ENCODE measurements at regions not wholly inside any gene's neighbourhood (a gene's known extent, or its start where the extent isn't known, plus 50 kb on each side); places are given as distances from the start of the nearest gene placed in this dataset.

DNA sequence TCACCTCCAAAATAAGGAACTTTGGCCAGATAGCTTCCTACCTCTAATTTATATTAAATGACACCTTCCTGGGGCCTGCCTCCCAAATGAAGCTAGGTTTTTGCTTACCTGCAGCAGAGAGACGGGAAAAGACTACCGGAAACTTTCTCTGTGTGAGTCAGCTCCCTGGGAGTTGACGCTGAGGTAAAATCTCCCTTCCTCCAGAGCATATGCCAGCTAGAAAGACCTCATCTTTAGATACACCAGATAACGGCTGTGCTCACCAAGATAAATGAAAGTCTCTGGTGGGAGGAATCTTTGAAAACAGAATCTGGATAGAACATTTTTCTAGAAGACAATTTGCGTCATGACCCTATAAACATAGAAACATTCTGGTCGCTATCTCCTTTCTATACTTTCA is 99.7 kb upstream of the RFX8 start:
- Histone ChIP-seq H3K9me3 (ENCODE audit: control insufficient read depth, low read length) (no peaks in the 10 kb centered on the region), H3K27ac (ENCODE audit: low read depth, low read length, severe bottlenecking) (no peak overlapping the region), H3K4me1 (ENCODE audit: control insufficient read depth, insufficient read depth, low read length, poor library complexity, severe bottlenecking) (no peaks in the 10 kb centered on the region), H3K4me3 (ENCODE audit: extremely low read depth, insufficient read depth, low read length, poor library complexity, severe bottlenecking) (no peak overlapping the region), H3K36me3 (ENCODE audit: control insufficient read depth, insufficient read depth, low read length) (no peaks in the 10 kb centered on the region)
- 74 to 89% methylated on average over 2 to 4 of the region's 6 CpGs for WGBS, 2 experiments (ENCODE audit: insufficient coverage in 2 of 2)

DNA sequence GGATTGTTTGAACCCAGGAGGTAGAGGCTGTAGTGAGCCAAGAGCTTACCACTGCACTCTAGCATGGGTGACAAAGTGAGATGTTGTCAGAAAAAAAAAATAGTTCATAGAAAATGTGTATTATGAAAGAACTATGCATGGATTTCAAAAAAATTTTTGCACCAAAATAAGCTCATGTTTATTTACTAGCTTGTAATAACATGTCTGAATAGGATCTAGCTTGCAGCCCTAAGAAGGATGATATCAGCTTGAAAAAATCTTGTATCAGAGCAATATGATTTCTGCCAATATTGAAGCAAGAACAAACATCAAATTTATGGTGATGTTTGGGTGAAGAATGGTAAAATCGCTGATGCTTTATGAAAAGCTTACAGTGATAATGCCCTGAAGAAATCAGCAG is 97.0 kb upstream of the RFX8 start:
- no peaks in the 10 kb centered on the region for H3K36me3 ChIP-seq (ENCODE audit: control insufficient read depth, insufficient read depth, low read length)
- 88% methylated on average over 1 of the region's 1 CpG; no CpG with 5 or more reads in 1 of the 2 experiments for WGBS, 2 experiments (ENCODE audit: insufficient coverage in 2 of 2)
- no peak overlapping the region for H3K27ac ChIP-seq (ENCODE audit: low read depth, low read length, severe bottlenecking)
- no peaks in the 10 kb centered on the region for H3K9me3 ChIP-seq (ENCODE audit: control insufficient read depth, low read length)
- no peaks in the 10 kb centered on the region for H3K4me1 ChIP-seq (ENCODE audit: control insufficient read depth, insufficient read depth, low read length, poor library complexity, severe bottlenecking)
- no peak overlapping the region for H3K4me3 ChIP-seq (ENCODE audit: extremely low read depth, insufficient read depth, low read length, poor library complexity, severe bottlenecking)

DNA sequence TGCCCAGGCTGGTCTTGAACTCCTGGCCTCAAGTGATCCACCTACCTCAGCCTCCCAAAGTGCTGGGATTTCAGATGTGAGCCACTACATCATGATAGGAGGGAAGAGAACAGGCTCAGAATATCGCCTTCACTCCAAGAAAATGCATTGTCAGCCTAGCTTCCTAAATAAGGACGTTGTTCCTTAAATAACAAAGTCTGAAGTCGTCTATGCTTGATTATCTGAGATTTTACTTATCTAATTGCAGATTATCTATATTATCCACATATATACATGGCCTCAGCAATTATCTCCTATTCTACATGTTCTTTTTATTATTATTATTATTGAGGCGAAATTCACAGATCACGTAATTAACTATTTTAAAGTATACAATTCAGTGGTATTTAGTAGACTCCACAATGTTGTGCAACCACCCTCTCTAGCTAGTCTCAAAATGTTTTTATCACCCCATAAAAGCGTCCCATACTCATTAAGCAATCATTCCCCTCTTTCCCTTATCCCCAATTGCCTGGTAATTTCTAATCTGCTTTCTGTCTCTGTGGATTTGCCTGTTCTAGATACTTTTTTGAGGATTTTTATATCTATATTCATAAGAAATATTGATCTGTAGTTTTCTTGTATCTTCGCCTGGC is 95.1 kb upstream of the RFX8 start:
- H3K4me1 ChIP-seq (ENCODE audit: control insufficient read depth, insufficient read depth, low read length, poor library complexity, severe bottlenecking), result no peaks in the 10 kb centered on the region
- H3K9me3 ChIP-seq (ENCODE audit: control insufficient read depth, low read length), result no peaks in the 10 kb centered on the region
- no peaks in the 10 kb centered on the region for H3K36me3 ChIP-seq (ENCODE audit: control insufficient read depth, insufficient read depth, low read length)
- H3K27ac ChIP-seq (ENCODE audit: low read depth, low read length, severe bottlenecking), result no peak overlapping the region
- no peak overlapping the region for H3K4me3 ChIP-seq (ENCODE audit: extremely low read depth, insufficient read depth, low read length, poor library complexity, severe bottlenecking)
- 76 to 80% methylated on average over 2 to 4 of the region's 7 CpGs for WGBS, 2 experiments (ENCODE audit: insufficient coverage in 2 of 2)

DNA sequence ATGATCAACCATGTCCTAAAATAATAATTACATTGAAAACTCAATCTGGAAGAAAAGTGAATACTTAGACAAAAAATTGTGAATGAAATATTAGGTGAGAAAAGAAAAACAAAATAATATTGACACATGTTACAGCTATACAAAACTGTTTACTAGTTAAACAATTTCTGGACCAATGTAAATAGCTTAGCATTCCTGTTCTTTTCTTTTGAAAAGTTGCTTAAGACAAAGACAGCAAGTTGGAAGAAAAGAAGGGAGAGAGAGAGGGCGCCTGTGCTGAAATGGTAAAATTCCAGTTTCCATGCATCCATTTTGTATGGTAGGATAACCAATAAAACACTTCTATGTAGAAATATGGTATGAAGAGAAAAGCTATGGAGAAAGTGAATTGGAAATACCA is 94.1 kb upstream of the RFX8 start:
- no peaks in the 10 kb centered on the region for H3K36me3 ChIP-seq (ENCODE audit: control insufficient read depth, insufficient read depth, low read length)
- H3K27ac ChIP-seq (ENCODE audit: low read depth, low read length, severe bottlenecking), result no peak overlapping the region
- WGBS, 2 experiments (ENCODE audit: insufficient coverage in 2 of 2), result no CpG with 5 or more reads among the region's 1 CpG
- H3K4me3 ChIP-seq (ENCODE audit: extremely low read depth, insufficient read depth, low read length, poor library complexity, severe bottlenecking), result no peak overlapping the region
- H3K4me1 ChIP-seq (ENCODE audit: control insufficient read depth, insufficient read depth, low read length, poor library complexity, severe bottlenecking), result peaks cover 4% of the 10 kb centered on the region
- H3K9me3 ChIP-seq (ENCODE audit: control insufficient read depth, low read length), result no peaks in the 10 kb centered on the region

DNA sequence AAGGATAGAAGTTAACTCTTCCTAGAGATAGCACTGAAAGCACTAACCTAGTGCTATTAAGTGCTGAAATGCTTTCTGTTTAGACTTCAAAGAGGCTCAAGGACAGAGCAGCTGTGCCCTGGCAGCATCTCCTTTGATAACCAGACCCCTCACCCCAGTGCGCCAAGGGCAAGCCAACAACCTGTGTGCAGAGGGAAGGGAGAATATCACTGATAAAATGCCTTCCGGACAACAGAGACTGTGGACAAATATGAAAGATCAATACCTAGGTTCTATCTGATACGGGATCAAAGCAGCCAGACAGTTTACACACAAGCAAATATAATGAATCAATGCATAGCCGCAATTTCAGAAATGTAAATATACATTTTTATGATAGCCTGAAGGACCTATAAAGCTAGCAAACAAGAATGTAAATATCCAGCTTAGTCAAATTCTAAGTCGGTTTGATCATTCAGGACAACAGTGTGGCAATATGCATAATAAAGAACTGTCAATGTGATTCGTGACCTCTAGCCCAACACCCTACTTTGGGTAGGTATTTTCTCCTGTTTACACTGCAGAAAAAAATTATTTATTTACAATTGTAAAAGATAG is 91.8 kb upstream of the RFX8 start:
- H3K36me3 ChIP-seq (ENCODE audit: control insufficient read depth, insufficient read depth, low read length), result no peaks in the 10 kb centered on the region
- 20% methylated on average over 1 of the region's 6 CpGs; no CpG with 5 or more reads in 1 of the 2 experiments for WGBS, 2 experiments (ENCODE audit: insufficient coverage in 2 of 2)
- no peak overlapping the region for H3K4me3 ChIP-seq (ENCODE audit: extremely low read depth, insufficient read depth, low read length, poor library complexity, severe bottlenecking)
- no peak overlapping the region for H3K27ac ChIP-seq (ENCODE audit: low read depth, low read length, severe bottlenecking)
- peaks cover 4% of the 10 kb centered on the region for H3K4me1 ChIP-seq (ENCODE audit: control insufficient read depth, insufficient read depth, low read length, poor library complexity, severe bottlenecking)
- no peaks in the 10 kb centered on the region for H3K9me3 ChIP-seq (ENCODE audit: control insufficient read depth, low read length)

DNA sequence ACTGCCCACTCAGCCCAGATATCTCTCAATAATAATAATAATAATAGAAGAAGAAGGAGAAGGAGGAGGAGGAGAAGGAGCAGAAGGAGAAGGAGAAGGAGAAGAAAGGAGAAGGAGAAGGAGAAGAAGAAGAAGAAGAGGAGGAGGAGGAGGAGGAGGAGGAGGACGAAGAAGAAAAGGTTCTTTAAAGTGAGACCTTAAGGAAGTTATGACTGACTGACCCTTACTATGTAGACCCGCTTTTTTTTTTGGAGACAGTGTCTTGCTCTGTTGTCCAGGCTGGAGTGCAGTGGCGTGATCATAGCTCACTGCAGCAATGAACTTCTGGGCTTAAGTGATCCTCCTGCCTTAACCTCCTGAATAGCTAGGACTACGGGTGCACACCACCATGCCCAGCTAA is 88.9 kb upstream of the RFX8 start:
- WGBS, 2 experiments (ENCODE audit: insufficient coverage in 2 of 2), result 90 to 94% methylated on average over 2 to 3 of the region's 4 CpGs
- Histone ChIP-seq H3K9me3 (ENCODE audit: control insufficient read depth, low read length) (no peaks in the 10 kb centered on the region), H3K4me1 (ENCODE audit: control insufficient read depth, insufficient read depth, low read length, poor library complexity, severe bottlenecking) (peaks cover 4% of the 10 kb centered on the region), H3K27ac (ENCODE audit: low read depth, low read length, severe bottlenecking) (no peak overlapping the region), H3K4me3 (ENCODE audit: extremely low read depth, insufficient read depth, low read length, poor library complexity, severe bottlenecking) (no peak overlapping the region), H3K36me3 (ENCODE audit: control insufficient read depth, insufficient read depth, low read length) (no peaks in the 10 kb centered on the region)

DNA sequence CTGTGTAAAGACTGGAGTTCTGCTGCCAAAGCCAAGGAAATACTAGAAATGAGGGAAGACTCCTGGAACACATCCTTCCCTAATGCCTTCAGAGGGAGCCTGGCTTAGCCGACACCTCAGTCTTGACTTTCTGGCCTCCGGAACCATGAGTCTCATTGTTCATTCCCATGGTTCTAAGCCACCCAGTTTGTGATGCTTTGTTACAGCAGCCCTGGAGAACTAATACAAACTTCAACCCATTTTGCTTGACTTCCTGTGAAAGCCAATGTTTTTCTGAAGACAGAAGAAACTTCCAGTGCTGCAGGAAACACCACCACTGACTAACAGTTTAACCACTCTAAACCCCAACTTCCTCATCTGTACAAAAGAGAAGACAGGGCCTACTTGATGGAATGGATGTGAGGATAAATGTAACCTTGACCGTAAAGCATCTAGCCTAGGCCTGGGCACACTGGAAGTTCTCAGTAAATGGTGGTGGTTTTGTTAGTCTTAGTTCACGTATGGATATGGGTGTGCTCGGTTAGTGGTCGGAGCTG is 85.9 kb upstream of the RFX8 start:
- no peaks in the 10 kb centered on the region for H3K36me3 ChIP-seq (ENCODE audit: control insufficient read depth, insufficient read depth, low read length)
- H3K9me3 ChIP-seq (ENCODE audit: control insufficient read depth, low read length), result no peaks in the 10 kb centered on the region
- H3K27ac ChIP-seq (ENCODE audit: low read depth, low read length, severe bottlenecking), result no peak overlapping the region
- no peak overlapping the region for H3K4me3 ChIP-seq (ENCODE audit: extremely low read depth, insufficient read depth, low read length, poor library complexity, severe bottlenecking)
- H3K4me1 ChIP-seq (ENCODE audit: control insufficient read depth, insufficient read depth, low read length, poor library complexity, severe bottlenecking), result peaks cover 4% of the 10 kb centered on the region
- 90 to 95% methylated on average over 4 to 6 of the region's 6 CpGs for WGBS, 2 experiments (ENCODE audit: insufficient coverage in 2 of 2)

DNA sequence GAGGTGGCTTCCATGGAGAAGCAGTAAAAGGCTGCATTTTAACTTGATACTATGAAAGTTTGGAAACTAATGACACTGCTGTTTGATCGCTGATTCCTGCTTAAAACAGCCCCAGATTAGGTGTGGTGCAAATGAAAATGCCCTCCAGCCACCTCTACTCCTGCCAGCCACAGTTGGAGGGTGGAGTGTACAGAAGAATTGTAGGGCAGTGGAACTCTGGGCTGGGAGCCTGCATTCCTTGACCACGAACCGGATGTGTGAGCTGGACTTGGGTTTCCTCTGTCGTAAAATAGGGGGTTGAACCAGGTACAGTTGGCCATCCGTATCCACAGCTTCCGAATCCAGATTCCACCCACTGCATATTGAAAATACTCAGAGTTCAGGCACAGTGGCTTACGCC is 84.6 kb upstream of the RFX8 start:
- no peak overlapping the region for H3K27ac ChIP-seq (ENCODE audit: low read depth, low read length, severe bottlenecking)
- H3K36me3 ChIP-seq (ENCODE audit: control insufficient read depth, insufficient read depth, low read length), result no peaks in the 10 kb centered on the region
- H3K4me1 ChIP-seq (ENCODE audit: control insufficient read depth, insufficient read depth, low read length, poor library complexity, severe bottlenecking), result peaks cover 2% of the 10 kb centered on the region
- no peaks in the 10 kb centered on the region for H3K9me3 ChIP-seq (ENCODE audit: control insufficient read depth, low read length)
- H3K4me3 ChIP-seq (ENCODE audit: extremely low read depth, insufficient read depth, low read length, poor library complexity, severe bottlenecking), result no peak overlapping the region
- 77% methylated on average over 3 to 5 of the region's 7 CpGs for WGBS, 2 experiments (ENCODE audit: insufficient coverage in 2 of 2)

DNA sequence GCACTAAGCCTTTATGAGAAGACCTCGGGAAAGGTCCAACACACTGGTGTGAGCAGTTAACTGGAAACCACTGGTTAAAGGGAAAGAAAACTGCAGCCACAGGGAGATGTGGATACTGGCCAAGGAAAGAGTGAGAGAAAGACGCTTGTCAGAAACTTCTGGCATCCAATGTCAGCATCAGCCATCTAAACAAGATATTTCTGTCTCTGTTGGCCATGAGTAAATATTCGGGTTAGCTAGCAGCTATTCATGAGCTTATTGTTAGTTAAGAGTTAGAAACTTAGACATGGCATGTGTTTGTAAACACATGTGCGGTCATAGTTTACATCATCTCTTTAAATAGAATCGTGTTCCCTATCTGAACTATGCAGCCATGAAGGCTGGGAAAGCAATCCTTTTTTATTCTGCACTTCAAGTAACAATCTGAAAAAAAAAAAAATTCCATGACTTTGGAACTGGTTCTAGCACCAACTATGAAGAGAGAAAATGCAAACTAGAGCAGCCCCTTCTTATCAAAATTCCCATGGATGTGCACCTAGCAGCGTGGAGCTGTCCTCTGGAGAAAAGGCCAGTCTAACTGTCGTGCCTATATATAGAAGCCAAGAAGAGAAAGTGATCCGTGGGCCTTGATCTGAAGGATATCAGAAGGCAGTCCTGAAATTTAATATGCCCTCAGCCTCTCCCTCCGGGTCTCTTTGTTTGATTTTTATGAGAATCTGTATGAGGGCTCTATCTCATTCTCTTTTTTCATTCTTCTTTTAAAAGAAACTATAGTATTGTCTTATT is 84.0 kb upstream of the RFX8 start:
- no peaks in the 10 kb centered on the region for H3K36me3 ChIP-seq (ENCODE audit: control insufficient read depth, insufficient read depth, low read length)
- H3K4me1 ChIP-seq (ENCODE audit: control insufficient read depth, insufficient read depth, low read length, poor library complexity, severe bottlenecking), result no peaks in the 10 kb centered on the region
- H3K4me3 ChIP-seq (ENCODE audit: extremely low read depth, insufficient read depth, low read length, poor library complexity, severe bottlenecking), result no peak overlapping the region
- no peaks in the 10 kb centered on the region for H3K9me3 ChIP-seq (ENCODE audit: control insufficient read depth, low read length)
- WGBS, 2 experiments (ENCODE audit: insufficient coverage in 2 of 2), result 92 to 100% methylated on average over 2 to 4 of the region's 9 CpGs
- no peak overlapping the region for H3K27ac ChIP-seq (ENCODE audit: low read depth, low read length, severe bottlenecking)

DNA sequence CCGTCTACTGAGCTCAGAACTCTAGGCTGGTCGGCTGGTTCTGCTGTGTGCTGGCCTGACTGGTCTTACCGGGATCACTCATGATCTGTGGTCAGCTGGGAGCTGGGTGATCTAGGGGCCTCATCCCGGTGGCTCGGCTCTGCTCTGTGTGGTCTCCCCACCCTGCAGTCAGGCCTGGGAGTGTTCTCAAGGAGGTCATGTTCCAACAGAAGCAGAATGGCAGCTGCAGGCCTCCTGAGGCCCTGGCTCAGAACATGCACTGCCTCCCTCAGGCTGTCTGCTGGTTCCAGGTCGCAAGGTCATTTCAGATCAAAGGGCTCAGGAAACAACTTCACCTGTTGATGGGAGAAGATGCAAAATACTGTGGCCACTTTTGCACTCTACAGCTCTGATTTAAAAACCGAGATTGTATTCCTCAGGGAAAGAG is 81.1 kb upstream of the RFX8 start:
- H3K36me3 ChIP-seq (ENCODE audit: control insufficient read depth, insufficient read depth, low read length), result no peaks in the 10 kb centered on the region
- H3K27ac ChIP-seq (ENCODE audit: low read depth, low read length, severe bottlenecking), result no peak overlapping the region
- no peaks in the 10 kb centered on the region for H3K9me3 ChIP-seq (ENCODE audit: control insufficient read depth, low read length)
- H3K4me1 ChIP-seq (ENCODE audit: control insufficient read depth, insufficient read depth, low read length, poor library complexity, severe bottlenecking), result peaks cover 3% of the 10 kb centered on the region
- WGBS, 2 experiments (ENCODE audit: insufficient coverage in 2 of 2), result 84 to 89% methylated on average over 6 to 7 of the region's 7 CpGs
- no peak overlapping the region for H3K4me3 ChIP-seq (ENCODE audit: extremely low read depth, insufficient read depth, low read length, poor library complexity, severe bottlenecking)

All from mesodermal cell (in vitro differentiated cells).